HG02763 (cell line): ENCODE measurements at regions not wholly inside any gene's neighbourhood (a gene's known extent, or its start where the extent isn't known, plus 50 kb on each side); places are given as distances from the start of the nearest gene placed in this dataset.
"Not testable (repeated sequence)": the region's sequence is repeated elsewhere in the genome, so short reads cannot be mapped to it uniquely, and the experiment has no call there.

Experiments
- ATAC-seq: cut with Tn5 transposase; IDR thresholded peaks from one replicate; pipeline ENCODE4 v1.9.1; 2021; ENCODE audit warnings: mild to moderate bottlenecking, moderate library complexity; ENCODE audit not compliant: unreplicated experiment

- no peak for ATAC-seq
Observed at GRCh38 chr20:12847872-12848271, 160.9 kb upstream of the SPTLC3 start.

- ATAC-seq, result no peak
Observed at GRCh38 chr20:12849225-12849910, 159.4 kb upstream of the SPTLC3 start.

- ATAC-seq, result not testable (repeated sequence)
Observed at GRCh38 chr20:12857643-12858042, 151.1 kb upstream of the SPTLC3 start.

- no peak for ATAC-seq
Observed at GRCh38 chr20:12860619-12861247, 148.0 kb upstream of the SPTLC3 start.

- no peak for ATAC-seq
Observed at GRCh38 chr20:12869669-12870068, 139.1 kb upstream of the SPTLC3 start.

- ATAC-seq, result no peak
Observed at GRCh38 chr20:12870588-12870987, 138.2 kb upstream of the SPTLC3 start.

GRCh38 chr20:12874933-12875332 is 133.8 kb upstream of the SPTLC3 start:
- no peak for ATAC-seq

- ATAC-seq, result no peak
Observed at GRCh38 chr20:12875510-12875909, 133.3 kb upstream of the SPTLC3 start.

GRCh38 chr20:12882832-12883506 is 125.8 kb upstream of the SPTLC3 start:
- no peak for ATAC-seq

- no peak for ATAC-seq
Observed at GRCh38 chr20:12883507-12883885, 125.3 kb upstream of the SPTLC3 start.

- ATAC-seq, result no peak
Observed at GRCh38 chr20:12886618-12887363, 122.0 kb upstream of the SPTLC3 start.

GRCh38 chr20:12891643-12892042 is 117.1 kb upstream of the SPTLC3 start:
- no peak for ATAC-seq

GRCh38 chr20:12893019-12893418 is 115.8 kb upstream of the SPTLC3 start:
- ATAC-seq, result no peak

- ATAC-seq, result no peak
Observed at GRCh38 chr20:12893653-12894052, 115.1 kb upstream of the SPTLC3 start.

GRCh38 chr20:12894089-12894488 is 114.7 kb upstream of the SPTLC3 start:
- ATAC-seq, result no peak

GRCh38 chr20:12896180-12896579 is 112.6 kb upstream of the SPTLC3 start:
- ATAC-seq, result no peak

- ATAC-seq, result no peak
Observed at GRCh38 chr20:12902992-12903391, 105.8 kb upstream of the SPTLC3 start.

GRCh38 chr20:12906361-12906760 is 102.4 kb upstream of the SPTLC3 start:
- no peak for ATAC-seq

- ATAC-seq, result no peak
Observed at GRCh38 chr20:12911372-12911771, 97.4 kb upstream of the SPTLC3 start.

GRCh38 chr20:12913781-12914443 is 94.9 kb upstream of the SPTLC3 start:
- ATAC-seq, result no peak

GRCh38 chr20:12914804-12915203 is 94.0 kb upstream of the SPTLC3 start:
- ATAC-seq, result no peak
